Liver (tissue), 8 donors: ENCODE measurements at regions not wholly inside any gene's neighbourhood (a gene's known extent, or its start where the extent isn't known, plus 50 kb on each side); places are given as distances from the start of the nearest gene placed in this dataset.

ENCODE experiments used
- DNase-seq: peaks from one replicate; pipeline ENCODE4 v3.0.0-alpha.2; 2017; ENCODE audit warnings: low spot score
- H3K27ac ChIP-seq, 2 donors: one replicate each; pipeline ENCODE4 v1.7.0; 2013; ENCODE audit warnings: inconsistent platforms in 2 of 2, low read length in 2 of 2, control low read depth in 1 of 2, low read depth in 1 of 2, mild to moderate bottlenecking in 1 of 2
- H3K27me3 ChIP-seq, 4 donors: one replicate each; pipeline versions ENCODE4 v1.6.1 to v1.7.0; 2013; ENCODE audit warnings: low read length in 3 of 4, inconsistent platforms in 1 of 4, mild to moderate bottlenecking in 1 of 4, moderate library complexity in 1 of 4; ENCODE audit not compliant: control insufficient read depth in 4 of 4, insufficient read depth in 4 of 4
- H3K36me3 ChIP-seq, 4 donors: one replicate each; pipeline versions ENCODE4 v1.6.1 to v1.7.0; 2013; ENCODE audit warnings: low read length in 3 of 4, mild to moderate bottlenecking in 3 of 4, low read depth in 1 of 4, moderate library complexity in 1 of 4; ENCODE audit not compliant: control insufficient read depth in 4 of 4, insufficient read depth in 3 of 4
- H3K4me1 ChIP-seq, 4 donors: one replicate each; pipeline versions ENCODE4 v1.6.1 to v1.7.0; 2013; ENCODE audit warnings: low read length in 3 of 4, mild to moderate bottlenecking in 3 of 4, moderate library complexity in 1 of 4; ENCODE audit not compliant: control insufficient read depth in 4 of 4, insufficient read depth in 4 of 4
- H3K4me3 ChIP-seq, 3 donors: one replicate each; pipeline versions ENCODE4 v1.6.1 to v1.7.0; 2013; ENCODE audit warnings: low read length in 3 of 3, control low read depth in 1 of 3, low read depth in 1 of 3, mild to moderate bottlenecking in 1 of 3
- H3K9ac ChIP-seq, 2 donors: one replicate each; pipeline ENCODE4 v1.7.0; 2013; ENCODE audit warnings: low read length in 2 of 2, mild to moderate bottlenecking in 2 of 2, moderate library complexity in 2 of 2, control low read depth in 1 of 2, low read depth in 1 of 2
- H3K9me3 ChIP-seq, 4 donors: one replicate each; pipeline versions ENCODE4 v1.6.1 to v1.7.0; 2013; ENCODE audit warnings: low read length in 3 of 4; ENCODE audit not compliant: control insufficient read depth in 4 of 4
- EGR1 ChIP-seq, 2 donors: IDR thresholded peaks; 2 replicates each; pipeline ENCODE4 v1.6.1; 2016 to 2018; ENCODE audit warnings: antibody characterized with exemption in 2 of 2, low read depth in 2 of 2
- FOXA1 ChIP-seq: IDR thresholded peaks from 2 replicates; pipeline ENCODE4 v1.6.1; 2016; ENCODE audit warnings: antibody characterized with exemption
- FOXA2 ChIP-seq: IDR thresholded peaks from 2 replicates; pipeline ENCODE4 v1.6.1; 2016; ENCODE audit warnings: antibody characterized with exemption
- GABPA ChIP-seq, 2 donors: IDR thresholded peaks in 1 of 2; conservative IDR thresholded peaks in 1 of 2; 2 replicates each; pipeline ENCODE4 v1.6.1; 2016; ENCODE audit warnings: antibody characterized with exemption in 2 of 2, mild to moderate bottlenecking in 1 of 2, moderate library complexity in 1 of 2
- HNF4A ChIP-seq, 2 donors: conservative IDR thresholded peaks; 2 replicates each; pipeline ENCODE4 v1.6.1; 2016; ENCODE audit warnings: antibody characterized with exemption in 2 of 2, mild to moderate bottlenecking in 2 of 2
- HNF4G ChIP-seq: IDR thresholded peaks from 2 replicates; pipeline ENCODE4 v1.6.1; 2016; ENCODE audit warnings: antibody characterized with exemption
- JUND ChIP-seq, 2 donors: IDR thresholded peaks; 2 replicates each; pipeline ENCODE4 v1.6.1; 2016; ENCODE audit warnings: antibody characterized with exemption in 2 of 2
- RAD21 ChIP-seq, 2 donors: IDR thresholded peaks; 2 replicates each; pipeline ENCODE4 v1.6.1; 2016; ENCODE audit warnings: antibody characterized with exemption in 2 of 2, mild to moderate bottlenecking in 2 of 2
- SP1 ChIP-seq: IDR thresholded peaks from 2 replicates; pipeline ENCODE4 v1.6.1; 2018; ENCODE audit warnings: antibody characterized with exemption, mild to moderate bottlenecking
- TAF1 ChIP-seq: conservative IDR thresholded peaks from 2 replicates; pipeline ENCODE4 v1.6.1; 2016; ENCODE audit warnings: antibody characterized with exemption, mild to moderate bottlenecking
- YY1 ChIP-seq: IDR thresholded peaks from 2 replicates; pipeline ENCODE4 v1.6.1; 2016; ENCODE audit warnings: antibody characterized with exemption, mild to moderate bottlenecking
- WGBS: extraction: QIAGEN DNeasy Blood & Tissue Kit; methylation state at CpG from one replicate; pipeline ENCODE4 v1.1.7; 2013; 5-methylcytosine and 5-hydroxymethylcytosine counted together
- TF ChIP-seq, protein P1 (sequence below): IDR thresholded peaks from 2 replicates; pipeline ENCODE4 v1.6.1; 2016; ENCODE audit warnings: antibody characterized with exemption
- TF ChIP-seq, protein P2 (sequence below): IDR thresholded peaks from 2 replicates; pipeline ENCODE4 v1.6.1; 2016; ENCODE audit warnings: antibody characterized with exemption, mild to moderate bottlenecking
- TF ChIP-seq, protein P3 (sequence below): fragments of 150-350 bp; IDR thresholded peaks from 2 replicates; pipeline ENCODE4 v1.5.1; 2017; ENCODE audit warnings: improper control_type of control experiment, low read depth, low read length; ENCODE audit not compliant: missing input control
- TF ChIP-seq, protein P4 (sequence below): IDR thresholded peaks from 2 replicates; pipeline ENCODE4 v1.6.1; 2016; ENCODE audit warnings: antibody characterized with exemption
- donor health status: healthy.
- donor health status: healthy.
- donor health status: healthy.
- donor health status: healthy.
- donor health status: healthy.

- no peak overlapping the region for H3K4me3 ChIP-seq
- no peak overlapping the region for H3K9ac ChIP-seq
- H3K27ac ChIP-seq, result no peak overlapping the region
- H3K27me3 ChIP-seq, result no peaks in the 10 kb centered on the region
- no peak for DNase-seq
- TF ChIP-seq HNF4A (conservative IDR thresholded peaks at IDR 0.05) (no peak), EGR1 (IDR thresholded peaks at IDR 0.05; ENCODE audit: low read depth in 2 of 2) (no peak)
- H3K4me1 ChIP-seq, result no peaks in the 10 kb centered on the region
- 45% methylated on average over 6 of the region's 6 CpGs for WGBS
- no peaks in the 10 kb centered on the region for H3K36me3 ChIP-seq
- no peaks in the 10 kb centered on the region for H3K9me3 ChIP-seq
These were observed 85.0 kb upstream of the MYOCD start for GRCh38 chr17:12580640-12581039.

- H3K4me1 ChIP-seq, result no peaks in the 10 kb centered on the region
- no peak for DNase-seq
- TF ChIP-seq, protein P1, sequence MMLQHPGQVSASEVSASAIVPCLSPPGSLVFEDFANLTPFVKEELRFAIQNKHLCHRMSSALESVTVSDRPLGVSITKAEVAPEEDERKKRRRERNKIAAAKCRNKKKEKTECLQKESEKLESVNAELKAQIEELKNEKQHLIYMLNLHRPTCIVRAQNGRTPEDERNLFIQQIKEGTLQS, result no peak
- TF ChIP-seq HNF4G, result no peak
- TF ChIP-seq FOXA2, result no peak
- TF ChIP-seq, protein P2, sequence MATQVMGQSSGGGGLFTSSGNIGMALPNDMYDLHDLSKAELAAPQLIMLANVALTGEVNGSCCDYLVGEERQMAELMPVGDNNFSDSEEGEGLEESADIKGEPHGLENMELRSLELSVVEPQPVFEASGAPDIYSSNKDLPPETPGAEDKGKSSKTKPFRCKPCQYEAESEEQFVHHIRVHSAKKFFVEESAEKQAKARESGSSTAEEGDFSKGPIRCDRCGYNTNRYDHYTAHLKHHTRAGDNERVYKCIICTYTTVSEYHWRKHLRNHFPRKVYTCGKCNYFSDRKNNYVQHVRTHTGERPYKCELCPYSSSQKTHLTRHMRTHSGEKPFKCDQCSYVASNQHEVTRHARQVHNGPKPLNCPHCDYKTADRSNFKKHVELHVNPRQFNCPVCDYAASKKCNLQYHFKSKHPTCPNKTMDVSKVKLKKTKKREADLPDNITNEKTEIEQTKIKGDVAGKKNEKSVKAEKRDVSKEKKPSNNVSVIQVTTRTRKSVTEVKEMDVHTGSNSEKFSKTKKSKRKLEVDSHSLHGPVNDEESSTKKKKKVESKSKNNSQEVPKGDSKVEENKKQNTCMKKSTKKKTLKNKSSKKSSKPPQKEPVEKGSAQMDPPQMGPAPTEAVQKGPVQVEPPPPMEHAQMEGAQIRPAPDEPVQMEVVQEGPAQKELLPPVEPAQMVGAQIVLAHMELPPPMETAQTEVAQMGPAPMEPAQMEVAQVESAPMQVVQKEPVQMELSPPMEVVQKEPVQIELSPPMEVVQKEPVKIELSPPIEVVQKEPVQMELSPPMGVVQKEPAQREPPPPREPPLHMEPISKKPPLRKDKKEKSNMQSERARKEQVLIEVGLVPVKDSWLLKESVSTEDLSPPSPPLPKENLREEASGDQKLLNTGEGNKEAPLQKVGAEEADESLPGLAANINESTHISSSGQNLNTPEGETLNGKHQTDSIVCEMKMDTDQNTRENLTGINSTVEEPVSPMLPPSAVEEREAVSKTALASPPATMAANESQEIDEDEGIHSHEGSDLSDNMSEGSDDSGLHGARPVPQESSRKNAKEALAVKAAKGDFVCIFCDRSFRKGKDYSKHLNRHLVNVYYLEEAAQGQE, result no peak
- no peak for TF ChIP-seq TAF1
- no peak for TF ChIP-seq SP1
- TF ChIP-seq, protein P3, sequence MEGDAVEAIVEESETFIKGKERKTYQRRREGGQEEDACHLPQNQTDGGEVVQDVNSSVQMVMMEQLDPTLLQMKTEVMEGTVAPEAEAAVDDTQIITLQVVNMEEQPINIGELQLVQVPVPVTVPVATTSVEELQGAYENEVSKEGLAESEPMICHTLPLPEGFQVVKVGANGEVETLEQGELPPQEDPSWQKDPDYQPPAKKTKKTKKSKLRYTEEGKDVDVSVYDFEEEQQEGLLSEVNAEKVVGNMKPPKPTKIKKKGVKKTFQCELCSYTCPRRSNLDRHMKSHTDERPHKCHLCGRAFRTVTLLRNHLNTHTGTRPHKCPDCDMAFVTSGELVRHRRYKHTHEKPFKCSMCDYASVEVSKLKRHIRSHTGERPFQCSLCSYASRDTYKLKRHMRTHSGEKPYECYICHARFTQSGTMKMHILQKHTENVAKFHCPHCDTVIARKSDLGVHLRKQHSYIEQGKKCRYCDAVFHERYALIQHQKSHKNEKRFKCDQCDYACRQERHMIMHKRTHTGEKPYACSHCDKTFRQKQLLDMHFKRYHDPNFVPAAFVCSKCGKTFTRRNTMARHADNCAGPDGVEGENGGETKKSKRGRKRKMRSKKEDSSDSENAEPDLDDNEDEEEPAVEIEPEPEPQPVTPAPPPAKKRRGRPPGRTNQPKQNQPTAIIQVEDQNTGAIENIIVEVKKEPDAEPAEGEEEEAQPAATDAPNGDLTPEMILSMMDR, result no peak
- TF ChIP-seq GABPA (IDR thresholded peaks at IDR 0.05 in 1 of 2, conservative IDR thresholded peaks at IDR 0.05 in 1 of 2), result no peak
- no peak for TF ChIP-seq FOXA1
- TF ChIP-seq, protein P4, sequence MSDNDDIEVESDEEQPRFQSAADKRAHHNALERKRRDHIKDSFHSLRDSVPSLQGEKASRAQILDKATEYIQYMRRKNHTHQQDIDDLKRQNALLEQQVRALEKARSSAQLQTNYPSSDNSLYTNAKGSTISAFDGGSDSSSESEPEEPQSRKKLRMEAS, result no peak
- TF ChIP-seq RAD21 (IDR thresholded peaks at IDR 0.05), result no peak
- no peak for TF ChIP-seq JUND (IDR thresholded peaks at IDR 0.05)
- no peak overlapping the region for H3K9ac ChIP-seq
- no peak overlapping the region for H3K27ac ChIP-seq
- no peaks in the 10 kb centered on the region for H3K27me3 ChIP-seq
- no peaks in the 10 kb centered on the region for H3K9me3 ChIP-seq
- no peak overlapping the region for H3K4me3 ChIP-seq
- no peaks in the 10 kb centered on the region for H3K36me3 ChIP-seq
- 76% methylated on average over 7 of the region's 7 CpGs for WGBS
These were observed 81.0 kb upstream of the MYOCD start for GRCh38 chr17:12584727-12585126.

DNA sequence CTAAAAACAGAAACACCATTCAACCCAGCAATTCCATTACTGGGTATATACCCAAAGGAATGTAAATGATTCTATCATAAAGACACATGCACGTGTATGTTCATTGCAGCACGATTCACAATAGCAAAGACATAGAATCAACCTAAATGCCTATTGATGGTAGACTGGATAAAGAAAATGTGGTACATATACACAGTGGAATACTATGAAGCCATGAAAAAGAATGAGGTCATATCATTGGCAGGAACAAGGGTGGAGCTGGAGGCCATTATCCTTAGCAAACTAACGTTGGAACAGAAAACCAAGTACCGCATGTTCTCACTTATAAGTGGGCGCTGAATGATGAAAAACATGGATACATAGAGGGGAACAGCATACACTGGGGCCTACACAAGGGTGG, 77.2 kb upstream of the MYOCD start:
- Histone ChIP-seq H3K36me3 (no peaks in the 10 kb centered on the region), H3K9me3 (no peaks in the 10 kb centered on the region), H3K27me3 (peaks cover 0 to 3% (median 0%) of the 10 kb centered on the region in 4 donors), H3K4me1 (no peaks in the 10 kb centered on the region), H3K9ac (no peak overlapping the region), H3K4me3 (no peak overlapping the region), H3K27ac (no peak overlapping the region)
- WGBS, result 84% methylated on average over 5 of the region's 5 CpGs
- no peak for DNase-seq
- TF ChIP-seq YY1, result no peak
- TF ChIP-seq FOXA1, result no peak
